ENCODE measurements at regions not wholly inside any gene's neighbourhood (a gene's known extent, or its start where the extent isn't known, plus 50 kb on each side); places are given as distances from the start of the nearest gene placed in this dataset.

DNA sequence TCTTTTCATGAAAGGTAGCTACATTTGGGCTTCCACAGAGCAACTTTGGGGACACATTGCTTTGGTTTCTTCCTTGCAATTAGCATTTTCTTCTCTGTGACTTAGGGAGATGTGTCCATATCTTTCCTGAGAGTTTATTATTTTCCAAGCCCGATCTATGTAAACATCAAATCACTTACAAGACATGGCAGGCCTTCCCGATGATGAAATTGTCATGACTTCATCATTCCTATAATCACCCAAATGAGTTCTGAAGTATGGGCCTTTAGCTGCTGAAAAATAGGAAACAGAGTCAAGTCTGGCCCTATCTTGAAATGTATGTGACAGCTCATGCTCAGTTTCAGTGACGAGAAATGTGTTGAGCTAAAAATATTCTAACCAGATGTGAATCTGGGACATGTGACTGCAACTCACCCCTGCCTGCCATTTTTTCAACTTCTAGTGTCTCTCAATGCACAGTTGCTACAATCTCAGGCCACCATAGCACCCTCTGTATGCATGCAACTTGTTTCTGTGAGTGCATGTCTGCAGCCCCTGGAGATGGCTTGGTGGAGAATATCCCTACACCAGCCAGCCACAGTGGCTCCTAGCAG, 199.6 kb upstream of the MAF start:
- DNase-seq: no peak

DNA sequence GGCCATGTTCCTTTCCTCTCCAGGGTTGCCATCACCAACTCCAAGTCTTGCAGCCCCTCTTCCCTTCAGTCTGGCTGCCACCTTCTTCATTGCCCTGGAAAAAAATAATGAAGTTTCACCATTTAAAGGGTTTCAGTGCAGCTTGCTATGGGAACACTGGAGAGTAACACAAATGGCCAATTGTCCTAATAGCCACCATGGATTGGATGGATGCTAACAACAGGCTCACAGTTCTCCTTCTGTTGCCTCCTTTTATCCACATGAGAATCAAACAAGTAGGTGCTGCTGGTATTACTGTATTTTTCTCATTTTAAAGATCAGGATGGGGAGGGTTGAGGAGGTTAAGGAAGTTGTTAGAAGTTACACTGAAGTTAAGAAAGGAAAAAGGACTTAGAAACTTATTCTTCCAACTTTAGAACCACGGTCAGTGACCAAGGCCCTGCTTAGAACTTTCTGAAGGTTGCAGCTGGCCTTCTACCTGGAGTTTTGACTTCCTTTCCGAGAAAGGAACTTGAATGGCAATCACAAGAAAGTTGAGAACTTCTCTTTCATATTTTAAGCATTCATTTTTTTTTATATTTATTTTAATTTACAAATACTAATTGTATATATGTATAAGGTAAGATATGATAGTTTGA, 198.0 kb upstream of the MAF start:
- no peak for DNase-seq

DNA sequence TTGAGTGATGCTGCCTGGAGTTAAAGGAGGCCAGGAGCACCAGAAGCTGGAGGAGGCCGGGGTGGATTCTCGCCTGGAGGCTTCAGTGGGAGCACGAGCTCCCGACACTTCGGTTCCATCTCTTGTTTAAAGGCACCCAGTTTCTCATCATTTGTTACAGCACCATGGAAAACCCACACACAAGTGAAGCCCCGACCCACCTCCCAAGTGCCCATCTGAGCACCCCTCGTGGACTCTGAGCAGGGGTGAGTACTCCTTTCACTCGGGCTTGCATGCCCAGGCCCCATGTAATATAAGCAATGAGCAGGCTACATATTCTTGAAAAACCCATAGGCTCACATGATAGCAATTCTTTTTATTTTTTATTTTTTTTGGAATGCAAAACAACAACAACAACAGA, 196.9 kb upstream of the MAF start:
- DNase-seq: no peak

DNA sequence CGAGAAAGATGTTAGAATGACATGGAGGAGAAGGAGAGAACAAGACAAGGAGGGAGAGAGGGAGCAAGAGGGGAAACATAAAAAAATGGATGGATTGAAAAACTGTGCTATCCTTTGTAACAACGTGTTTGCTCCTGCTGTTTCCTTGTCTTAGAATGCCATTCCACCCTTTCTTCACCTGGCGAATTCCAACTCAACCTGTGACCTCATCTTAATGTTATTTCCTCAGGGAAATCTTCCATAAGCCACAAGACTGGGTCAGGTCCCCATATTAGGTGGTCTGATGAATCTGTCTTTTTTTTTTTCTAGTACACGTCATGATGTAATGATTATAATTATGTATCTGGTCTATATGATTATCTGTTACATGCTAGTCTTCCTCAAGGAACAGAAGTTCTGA, 195.0 kb upstream of the MAF start:
- no peak for DNase-seq

DNA sequence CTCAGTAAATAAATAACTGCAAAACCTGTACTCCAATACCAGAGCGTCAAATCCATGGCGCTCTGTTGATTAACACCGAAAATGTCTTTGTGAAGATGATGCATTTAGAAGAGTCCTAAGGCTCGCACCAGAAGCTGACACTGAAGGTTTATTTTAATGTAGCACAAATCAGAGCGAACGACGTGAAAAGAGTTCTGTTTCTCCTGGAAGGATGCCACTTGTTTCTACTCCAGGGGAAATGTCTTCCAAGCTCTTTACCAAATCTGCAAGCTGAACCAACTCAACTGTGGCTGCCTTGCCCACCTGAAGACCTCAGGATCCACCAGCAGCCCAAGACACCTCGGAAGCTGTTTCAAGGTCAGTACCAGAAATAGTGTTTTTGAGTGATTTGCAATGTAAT, 194.4 kb upstream of the MAF start:
- DNase-seq: no peak

DNA sequence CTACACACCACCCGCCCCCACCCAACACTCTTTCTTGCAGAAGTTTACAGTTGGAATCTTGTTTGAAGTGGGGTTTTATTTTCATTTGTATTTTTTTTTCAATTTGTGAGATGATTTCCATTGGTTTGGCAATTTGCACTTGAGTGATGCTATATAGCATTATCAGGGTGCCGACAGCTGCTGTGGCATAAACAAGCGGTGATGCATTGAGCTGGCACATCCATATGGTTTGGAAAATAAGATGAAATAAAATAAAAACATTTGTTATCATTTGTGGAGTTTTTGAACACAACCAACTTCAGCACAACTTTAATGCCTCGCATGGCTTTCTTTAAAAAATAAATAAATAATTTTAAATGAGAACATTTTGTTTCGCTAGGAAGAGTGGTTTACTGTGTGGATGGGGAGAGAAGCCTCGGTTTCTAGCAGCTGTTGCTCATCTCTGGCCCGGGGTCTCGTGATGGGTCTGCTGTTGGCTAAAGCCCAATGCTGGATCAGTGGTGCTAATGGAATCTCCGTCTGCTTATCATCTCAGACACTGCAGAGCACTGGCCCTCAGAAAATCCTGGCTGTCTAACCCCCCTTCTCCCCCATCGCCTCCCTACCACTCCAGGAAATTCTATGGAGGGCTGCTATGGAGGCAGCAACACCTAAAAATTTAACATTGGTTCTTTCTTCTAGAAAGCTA, 192.3 kb upstream of the MAF start:
- DNase-seq: no peak

DNA sequence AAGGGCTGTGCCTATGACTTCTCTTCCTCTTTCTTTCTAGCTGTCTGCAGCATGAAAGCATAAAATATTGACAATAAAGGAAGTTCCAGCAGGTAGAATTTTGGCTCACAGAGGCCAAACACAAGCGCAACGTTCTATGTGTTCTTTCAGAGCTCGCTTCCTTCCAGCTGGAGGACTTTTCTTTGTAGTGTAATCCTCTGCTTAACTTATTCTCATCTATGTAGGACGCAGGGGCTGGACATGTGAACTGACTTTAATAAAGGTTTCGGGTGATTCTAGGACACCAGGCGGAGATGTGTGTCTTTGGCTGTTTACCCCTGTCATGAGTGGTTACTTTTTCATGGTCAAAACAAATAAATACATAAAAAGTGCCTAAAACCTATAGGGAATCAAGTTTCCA, 191.5 kb upstream of the MAF start:
- DNase-seq: no peak

DNA sequence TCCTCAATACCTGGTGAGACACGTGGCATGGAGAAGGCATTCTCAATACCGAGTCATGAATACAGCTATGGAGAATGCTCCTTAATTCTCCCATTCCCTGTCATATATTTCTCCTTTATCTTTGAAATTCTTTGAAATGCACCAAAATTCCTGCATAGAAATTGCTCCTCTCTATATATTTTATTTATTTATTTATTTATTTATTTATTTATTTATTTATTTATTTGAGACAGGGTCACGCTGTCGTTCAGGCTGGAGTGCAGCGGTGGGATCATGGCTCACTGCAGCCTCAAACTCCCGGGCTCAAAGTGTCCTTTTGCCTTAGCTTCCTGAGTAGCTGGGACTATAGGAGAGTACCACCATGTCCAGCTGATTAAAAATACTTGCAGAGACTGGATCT, 190.3 kb upstream of the MAF start:
- DNase-seq: no peak

DNA sequence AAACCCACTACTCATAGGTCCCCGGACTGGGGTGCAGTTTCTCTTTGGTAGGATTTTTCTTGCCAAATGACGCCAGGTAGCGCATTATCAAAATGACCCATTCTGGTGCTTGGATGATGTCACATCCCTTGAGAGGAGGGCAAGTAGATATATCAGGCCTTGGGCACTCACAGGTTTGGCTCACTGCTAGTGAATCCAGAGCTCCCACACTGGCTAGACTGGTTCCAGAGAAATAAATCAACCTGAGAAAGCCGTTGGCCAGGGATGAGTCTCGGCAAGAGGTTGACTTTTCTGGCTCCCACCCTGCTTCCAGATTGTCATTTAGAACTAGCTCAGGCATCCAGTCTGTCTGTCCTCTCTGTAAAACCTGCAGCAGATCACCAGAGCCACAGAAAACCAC, 188.4 kb upstream of the MAF start:
- no peak for DNase-seq

DNA sequence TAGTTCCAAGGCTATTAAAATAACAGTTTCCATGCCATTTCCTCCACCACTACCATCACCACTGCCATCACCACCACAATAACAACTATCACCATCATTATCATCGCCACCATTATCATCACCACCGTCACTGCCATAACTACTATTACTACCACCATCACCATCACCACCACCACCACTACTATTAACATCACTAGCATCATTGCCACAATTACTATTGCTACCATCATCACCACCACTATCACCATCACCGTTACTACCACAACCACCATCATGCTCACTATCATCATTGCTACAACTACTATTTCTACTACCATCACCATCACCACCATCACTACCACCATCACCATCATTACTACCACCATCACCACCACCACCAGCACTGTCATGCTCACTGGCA, 185.9 kb upstream of the MAF start:
- DNase-seq: no peak

DNA sequence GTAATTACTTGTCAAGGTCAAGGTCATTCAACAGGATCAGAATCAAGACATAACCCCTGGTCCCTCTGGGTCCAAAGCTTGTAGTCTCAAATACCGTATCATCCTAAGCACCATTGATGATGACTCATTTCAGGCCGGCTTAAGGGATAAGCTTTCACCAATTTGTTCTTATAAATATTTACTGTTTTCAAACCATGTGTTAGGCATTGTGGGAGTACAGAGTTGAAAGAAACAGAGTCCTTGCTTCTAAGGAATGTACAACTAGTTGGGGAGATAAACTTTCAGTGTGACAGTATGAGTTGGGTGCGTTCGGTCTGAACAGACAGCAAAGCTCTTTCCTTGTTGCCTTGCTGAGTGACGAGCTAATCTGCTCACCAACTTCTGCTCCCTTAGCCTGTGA, 183.5 kb upstream of the MAF start:
- no peak for DNase-seq

DNA sequence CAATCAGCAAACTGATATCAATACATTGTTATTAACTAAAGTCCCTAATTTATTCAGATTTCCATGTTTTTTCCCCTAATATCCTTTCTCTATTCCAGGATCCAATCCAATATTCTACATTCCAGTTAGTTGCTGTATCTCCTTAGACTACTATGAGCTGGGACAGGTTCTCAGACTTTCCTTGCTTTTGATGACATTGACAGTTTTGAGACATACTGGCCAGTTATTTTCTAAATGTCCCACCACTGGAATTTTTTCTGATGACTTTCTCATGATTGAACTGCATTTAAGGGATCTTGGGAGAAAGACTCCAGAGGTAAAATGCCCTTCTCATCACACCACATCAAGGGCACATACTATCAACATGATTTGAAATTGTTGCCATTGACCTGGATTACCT, 177.1 kb upstream of the MAF start:
- no peak for DNase-seq

DNA sequence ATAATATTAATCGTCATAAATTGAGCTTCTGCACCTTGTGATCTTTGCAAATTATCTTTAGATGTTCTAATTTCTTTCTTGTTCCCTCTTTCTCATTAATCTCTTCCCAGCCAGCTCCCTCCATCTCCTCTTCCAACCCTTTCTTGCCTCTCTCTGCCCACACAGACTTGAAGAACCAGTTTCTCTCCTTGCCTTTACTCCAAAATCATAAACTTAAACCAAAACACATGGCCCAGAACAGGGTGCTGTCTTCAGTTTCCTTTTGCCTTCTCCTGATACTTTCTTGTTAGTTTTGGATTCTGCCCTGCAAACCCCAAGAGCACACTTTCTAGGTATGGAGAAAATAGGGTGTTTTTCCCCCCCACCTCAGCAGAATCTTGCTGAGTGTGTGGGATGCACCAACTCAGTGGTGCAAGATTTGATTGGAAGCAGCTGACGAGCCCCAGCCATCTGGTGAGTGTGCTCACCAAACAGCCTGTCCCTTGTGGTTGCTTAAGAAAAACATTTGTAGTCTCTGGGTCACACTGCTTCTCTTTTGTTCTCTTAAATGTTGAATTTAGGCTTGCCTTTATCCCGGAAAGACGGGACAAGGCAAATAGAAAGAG, 175.8 kb upstream of the MAF start:
- DNase-seq: no peak

DNA sequence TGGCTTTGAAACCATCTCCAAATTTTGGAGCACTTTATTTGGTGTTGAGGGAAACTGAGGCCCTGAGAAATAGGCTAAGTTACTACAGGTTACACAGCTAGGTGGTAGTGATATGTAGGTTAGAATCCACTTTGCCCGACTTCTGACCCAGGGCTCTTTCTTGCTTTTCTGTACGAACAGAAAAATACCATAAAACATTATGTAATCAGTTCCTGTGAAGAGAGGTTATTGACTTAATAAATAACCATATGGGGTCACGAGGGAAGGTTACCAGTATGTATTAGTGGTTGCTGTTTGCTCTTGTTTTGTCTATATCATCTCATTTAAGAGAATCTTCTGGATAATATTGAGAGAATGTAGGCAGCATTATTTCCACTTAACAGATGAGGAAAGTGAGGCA, 172.2 kb upstream of the MAF start:
- DNase-seq: no peak

DNA sequence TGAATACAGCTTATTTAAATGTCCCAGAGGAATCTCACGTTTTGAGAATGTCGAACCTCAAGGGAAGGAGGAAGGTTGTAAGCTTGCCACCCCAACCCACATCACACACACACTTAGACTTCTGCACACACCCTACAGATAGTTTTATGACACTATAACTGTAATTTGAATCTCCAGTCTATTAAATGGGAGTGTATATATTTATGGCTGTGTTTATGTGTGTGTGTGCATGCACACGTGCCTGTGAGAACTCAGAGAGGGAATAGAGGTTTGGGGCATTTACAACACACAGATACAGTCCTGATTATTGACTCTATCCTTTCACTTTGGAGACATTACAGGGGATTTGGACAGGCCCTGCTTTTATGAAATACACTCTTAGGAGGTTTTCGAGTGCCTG, 171.5 kb upstream of the MAF start:
- no peak for DNase-seq

DNA sequence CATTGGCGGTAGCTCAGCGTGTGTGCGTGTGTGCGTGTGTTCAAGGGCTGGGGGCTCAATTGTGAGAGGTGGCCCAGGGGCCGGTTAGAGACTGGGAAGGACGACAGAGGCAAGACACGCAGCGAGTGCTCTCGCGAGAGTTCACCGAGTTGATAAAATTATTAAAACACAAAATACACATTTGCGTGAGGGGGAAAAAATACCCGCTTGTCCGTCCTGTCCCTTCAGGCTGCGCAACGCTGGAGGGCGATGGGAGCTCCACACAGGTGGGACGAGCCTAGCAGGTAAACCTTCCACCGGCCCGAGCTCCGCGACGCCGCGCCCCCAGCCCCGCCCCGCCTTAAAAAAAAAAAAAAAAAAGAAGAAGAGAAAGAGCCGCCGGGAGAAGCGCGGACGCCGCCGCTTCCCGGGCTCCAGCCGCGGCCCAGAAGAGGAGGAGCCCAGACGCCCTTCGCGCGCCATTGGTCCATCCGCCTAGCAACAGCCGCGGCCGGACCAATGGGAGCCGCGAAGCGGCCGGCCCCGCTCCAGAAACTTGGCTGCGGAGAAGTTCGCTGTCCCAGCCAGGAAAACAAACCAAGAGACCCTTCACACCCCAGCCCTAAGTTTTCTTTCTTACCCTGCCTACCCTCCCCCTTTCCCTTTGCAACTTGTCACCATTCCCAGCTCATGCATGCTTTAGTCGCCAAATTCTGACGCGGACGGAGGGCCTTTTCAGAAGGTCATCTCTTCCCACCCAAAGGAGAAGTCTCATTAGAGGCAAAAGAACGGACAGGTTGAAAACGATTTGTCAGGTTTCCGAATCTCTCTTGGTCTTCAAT, 169.9 kb upstream of the MAF start:
- peak; percentile 6 to 55 (median 38) for DNase-seq

DNA sequence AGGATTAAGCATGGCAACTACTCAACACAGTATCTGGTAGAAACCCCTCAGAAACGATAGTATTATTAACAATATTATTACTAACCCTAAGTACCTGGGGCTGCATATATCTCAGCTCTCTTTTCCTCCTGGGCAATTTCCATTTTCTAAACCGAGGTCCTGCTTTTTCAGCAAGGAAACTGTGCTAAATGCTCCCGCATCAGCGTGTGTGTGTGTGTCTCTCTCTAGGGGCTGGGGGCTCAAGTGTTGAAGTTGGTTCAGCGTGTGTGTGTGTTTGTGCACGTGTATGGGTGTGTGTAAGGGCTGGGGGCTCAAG, 169.3 kb upstream of the MAF start:
- DNase-seq: peak in 1 of 6 experiments; percentile 8

DNA sequence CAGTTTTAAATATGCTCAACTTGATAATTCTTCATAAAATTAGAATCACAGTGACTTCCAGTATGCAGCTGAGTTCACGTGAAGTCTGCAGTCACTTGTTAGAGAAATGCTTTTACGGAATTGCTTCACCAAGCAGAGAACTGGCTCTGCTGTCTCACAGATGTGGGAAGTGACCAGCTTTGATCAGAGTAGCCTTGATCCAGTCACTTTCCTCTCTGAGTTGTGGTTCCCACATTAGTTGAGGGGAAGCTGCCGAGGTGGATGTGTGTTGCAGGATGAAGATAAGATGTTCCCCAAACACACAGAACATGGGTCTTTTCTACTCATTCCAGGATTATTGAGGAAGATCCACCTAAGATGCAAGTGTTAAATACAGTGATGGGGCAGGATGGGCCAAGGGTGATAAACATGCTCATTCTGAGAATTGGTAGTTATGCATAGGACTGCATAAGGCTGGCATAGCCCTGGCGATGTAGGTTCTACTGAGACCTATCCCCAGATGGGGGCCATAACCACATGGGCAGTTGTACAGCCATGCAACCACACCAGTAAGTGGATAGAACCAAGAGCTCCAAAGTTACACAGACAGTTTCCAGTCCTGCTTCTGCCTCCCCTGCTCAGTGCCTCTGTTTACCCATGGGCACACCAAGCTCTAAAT, 168.9 kb upstream of the MAF start:
- DNase-seq: no peak

DNA sequence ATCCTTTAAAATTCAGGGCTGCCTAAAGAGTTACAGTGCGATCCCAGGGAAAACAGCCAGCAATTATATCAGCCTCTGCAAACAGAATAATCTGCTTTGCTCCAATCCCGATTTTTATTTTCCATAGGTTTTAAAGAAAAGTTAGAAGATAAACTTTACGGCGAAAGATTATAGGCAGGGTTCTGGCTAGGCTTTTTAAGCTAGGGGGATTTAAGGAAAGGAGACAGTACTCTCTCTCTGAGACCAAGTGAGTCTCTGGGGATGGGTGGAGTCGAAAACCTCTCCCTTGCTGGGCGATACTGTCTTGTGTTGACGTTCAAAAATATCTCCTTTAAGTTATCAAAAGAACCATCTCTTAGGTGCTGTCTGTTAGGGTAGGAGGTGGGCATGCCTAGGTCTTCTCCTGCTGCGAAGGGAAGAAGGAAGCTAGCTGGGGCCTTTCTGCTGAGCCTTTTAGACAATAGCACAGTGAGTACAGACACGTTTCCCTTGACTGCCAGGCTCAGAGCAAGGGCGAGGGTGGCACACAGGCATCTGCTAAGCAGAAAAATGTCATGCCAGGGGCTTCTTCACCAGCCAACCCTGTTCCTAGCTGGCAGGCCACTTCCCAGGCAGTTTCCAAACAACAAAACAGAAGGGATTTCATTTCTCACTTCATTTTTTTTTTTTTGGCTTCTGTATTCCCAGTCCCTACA, 167.9 kb upstream of the MAF start:
- DNase-seq: no peak

DNA sequence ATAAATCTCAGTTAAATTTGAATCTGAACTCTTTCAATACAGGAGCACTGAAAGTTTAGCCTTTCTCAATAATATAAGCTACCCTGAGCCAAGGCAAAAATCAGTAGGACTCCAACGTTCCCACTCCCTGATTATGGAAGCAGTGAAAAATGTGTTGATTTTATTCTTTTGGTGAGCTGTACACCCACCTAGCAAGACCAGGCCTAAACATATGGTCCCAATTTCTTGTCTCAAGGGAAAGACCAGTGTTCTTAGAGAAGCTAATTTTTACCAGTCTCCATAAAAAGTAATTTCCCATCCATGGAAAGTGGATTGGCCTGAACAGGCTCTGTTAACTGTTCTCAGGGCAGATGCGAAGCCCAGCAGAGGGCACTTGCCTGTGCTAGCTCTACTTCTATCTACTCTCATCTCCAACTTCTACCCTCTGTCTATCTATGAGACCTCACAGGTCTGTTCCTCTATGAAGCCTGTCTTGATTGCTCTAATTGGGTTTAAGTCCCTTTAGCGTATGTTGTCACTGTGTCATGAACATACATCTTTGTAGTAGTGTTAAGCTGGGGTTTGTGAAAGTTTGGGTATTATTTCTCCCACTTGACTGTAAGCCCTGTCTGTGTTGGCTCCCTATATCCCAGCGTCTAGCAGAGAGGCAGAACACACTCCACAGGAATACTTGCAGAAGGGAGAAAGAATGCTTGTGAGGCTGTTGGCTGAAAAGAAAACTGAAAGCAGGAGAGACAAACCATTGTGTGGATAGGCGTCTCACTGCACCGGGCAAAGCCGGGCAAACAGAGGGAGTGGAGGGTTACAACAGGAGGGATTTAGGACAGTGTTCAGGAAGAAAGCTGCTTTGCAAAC, 167.1 kb upstream of the MAF start:
- no peak for DNase-seq

DNA sequence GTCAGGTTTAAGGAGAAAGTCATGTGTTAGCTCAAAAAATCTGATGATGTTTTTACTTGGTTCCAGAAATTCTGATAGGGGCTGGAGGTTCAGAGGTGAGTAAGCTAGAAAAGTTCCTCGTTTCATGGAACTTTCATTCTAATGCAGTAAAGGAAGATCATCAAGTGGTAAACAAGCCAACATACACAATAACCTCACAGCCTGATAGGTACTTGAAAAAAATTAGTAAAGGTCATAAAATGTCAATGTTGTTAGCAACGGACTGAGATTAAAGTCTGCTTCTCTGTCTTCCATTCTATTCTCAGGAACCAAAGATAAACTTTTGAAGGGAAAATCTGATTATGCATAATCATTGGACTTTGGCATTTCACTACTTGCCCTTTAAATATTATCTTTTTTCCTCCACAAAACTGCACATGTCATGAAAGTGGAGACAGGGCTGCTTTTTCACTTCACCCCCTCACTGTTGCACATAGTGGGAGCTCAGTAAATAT, 165.4 kb upstream of the MAF start:
- no peak for DNase-seq
